Activated naive CD4-positive, alpha-beta T cell treated with anti-CD3 and anti-CD28 coated beads, Interleukin-2, amount 50 U/mL, for 24 hours (primary cell): ENCODE measurements at regions not wholly inside any gene's neighbourhood (a gene's known extent, or its start where the extent isn't known, plus 50 kb on each side); places are given as distances from the start of the nearest gene placed in this dataset.

Experiments used
- H3K27ac Mint-ChIP-seq: one replicate; pipeline ENCODE4 v1.8.0; 2021; ENCODE audit warnings: mild to moderate bottlenecking, mixed read lengths
- H3K27me3 Mint-ChIP-seq: one replicate; pipeline ENCODE4 v1.8.0; 2021; ENCODE audit warnings: mixed read lengths
- H3K36me3 Mint-ChIP-seq: one replicate; pipeline ENCODE4 v1.8.0; 2021; ENCODE audit warnings: mixed read lengths
- H3K4me1 Mint-ChIP-seq: one replicate; pipeline ENCODE4 v1.8.0; 2021; ENCODE audit warnings: mixed read lengths
- H3K4me3 Mint-ChIP-seq: one replicate; pipeline ENCODE4 v1.8.0; 2021; ENCODE audit warnings: mild to moderate bottlenecking, mixed read lengths
- H3K9me3 Mint-ChIP-seq: one replicate; pipeline ENCODE4 v1.8.0; 2021; ENCODE audit warnings: mixed read lengths

- no peak overlapping the region for H3K4me3 Mint-ChIP-seq
- no peaks in the 10 kb centered on the region for H3K27me3 Mint-ChIP-seq
- H3K9me3 Mint-ChIP-seq: no peaks in the 10 kb centered on the region
- no peaks in the 10 kb centered on the region for H3K36me3 Mint-ChIP-seq
- no peak overlapping the region for H3K27ac Mint-ChIP-seq
- no peaks in the 10 kb centered on the region for H3K4me1 Mint-ChIP-seq
Measured at GRCh38 chr7:54838175-54838910, 79.3 kb upstream of the SEC61G start.

DNA sequence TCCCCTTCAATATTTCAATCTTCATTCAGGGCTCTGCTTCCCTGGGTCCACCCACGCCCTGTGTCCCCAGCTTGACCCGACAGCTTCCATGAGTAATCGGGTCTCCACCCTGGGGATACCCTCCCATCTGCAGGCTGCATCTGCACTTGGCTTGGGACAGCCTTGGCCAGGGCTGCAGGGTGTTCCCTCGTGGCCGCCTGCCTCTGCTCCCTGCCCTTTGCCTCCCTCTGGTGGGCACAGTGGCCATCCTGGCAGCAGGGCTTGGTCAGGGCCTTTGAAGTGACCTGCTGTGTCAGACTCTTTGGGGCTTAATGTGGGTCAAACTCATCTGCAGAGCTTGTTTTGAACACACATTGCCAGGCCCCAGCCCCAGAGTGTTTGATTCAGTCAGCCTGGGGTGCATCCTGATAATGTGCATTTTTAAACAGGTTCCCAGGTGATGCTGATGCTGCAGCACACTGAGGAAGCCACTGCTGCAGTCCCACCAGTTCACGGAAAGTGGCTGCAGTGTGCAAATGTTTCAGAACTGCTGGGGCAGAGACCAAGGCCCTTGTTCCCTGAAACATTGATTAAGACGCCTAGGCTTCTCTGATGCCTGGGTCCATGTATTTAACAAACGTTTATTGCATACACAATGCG, 80.7 kb upstream of the SEC61G start:
- no peak overlapping the region for H3K4me3 Mint-ChIP-seq

GRCh38 chr7:54841772-54842697, 83.0 kb upstream of the SEC61G start:
- no peak overlapping the region for H3K27ac Mint-ChIP-seq
- no peak overlapping the region for H3K4me3 Mint-ChIP-seq
- no peaks in the 10 kb centered on the region for H3K36me3 Mint-ChIP-seq
- H3K27me3 Mint-ChIP-seq: peaks cover 2% of the 10 kb centered on the region
- H3K4me1 Mint-ChIP-seq: no peaks in the 10 kb centered on the region
- H3K9me3 Mint-ChIP-seq: no peaks in the 10 kb centered on the region

More for the DNA sequence above, 80.7 kb upstream of the SEC61G start:
- no peaks in the 10 kb centered on the region for H3K9me3 Mint-ChIP-seq
- peaks cover 2% of the 10 kb centered on the region for H3K27me3 Mint-ChIP-seq
- H3K27ac Mint-ChIP-seq: no peak overlapping the region
- H3K4me1 Mint-ChIP-seq: no peaks in the 10 kb centered on the region
- H3K36me3 Mint-ChIP-seq: no peaks in the 10 kb centered on the region

DNA sequence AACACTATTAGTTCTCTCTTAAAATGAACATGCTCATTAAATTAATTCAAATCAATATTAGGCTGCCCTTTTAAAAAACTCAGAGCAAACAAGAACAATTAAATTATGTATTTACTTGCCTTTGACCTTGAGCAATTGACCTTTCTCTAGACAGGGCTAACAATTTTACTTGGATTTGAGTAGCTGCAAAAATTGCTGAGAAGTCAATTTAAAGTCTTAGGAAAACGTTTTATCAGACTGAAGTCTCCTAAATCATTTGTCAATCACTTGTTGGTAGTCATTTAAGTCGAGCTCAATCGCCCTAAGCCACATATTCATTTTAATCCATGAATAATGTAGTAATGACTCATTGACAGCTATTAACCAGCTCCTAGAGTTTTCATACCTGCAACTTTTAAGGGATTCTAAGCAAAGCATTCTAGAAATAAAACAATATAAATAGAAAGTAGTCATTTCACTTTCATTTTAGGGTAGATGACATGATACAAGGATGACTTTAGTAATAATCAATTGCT, 84.9 kb upstream of the SEC61G start:
- peaks cover 10% of the 10 kb centered on the region for H3K9me3 Mint-ChIP-seq
- H3K36me3 Mint-ChIP-seq: no peaks in the 10 kb centered on the region
- no peaks in the 10 kb centered on the region for H3K4me1 Mint-ChIP-seq
- no peak overlapping the region for H3K4me3 Mint-ChIP-seq
- peaks cover 2% of the 10 kb centered on the region for H3K27me3 Mint-ChIP-seq
- H3K27ac Mint-ChIP-seq: no peak overlapping the region

DNA sequence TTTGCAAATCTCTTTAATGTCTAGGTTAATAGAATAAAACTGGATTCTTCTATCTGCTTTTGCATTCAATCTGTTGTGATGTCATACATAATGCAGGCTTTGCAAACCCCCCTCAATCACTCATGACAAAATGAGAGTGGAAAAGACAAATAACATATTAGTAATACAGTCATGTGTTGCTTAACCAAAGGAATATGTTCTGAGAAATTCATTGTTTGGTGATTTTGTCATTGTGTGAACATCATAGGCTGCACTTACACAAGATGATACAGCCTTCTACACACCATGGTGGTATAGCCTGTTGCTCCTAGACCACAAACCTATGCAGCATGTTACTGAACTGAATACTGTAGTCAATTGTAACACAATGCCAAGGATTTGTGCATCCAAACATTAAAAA, 87.3 kb upstream of the SEC61G start:
- peaks cover 2% of the 10 kb centered on the region for H3K27me3 Mint-ChIP-seq
- H3K36me3 Mint-ChIP-seq: no peaks in the 10 kb centered on the region
- peaks cover 19% of the 10 kb centered on the region for H3K9me3 Mint-ChIP-seq
- no peak overlapping the region for H3K4me3 Mint-ChIP-seq
- H3K4me1 Mint-ChIP-seq: no peaks in the 10 kb centered on the region
- no peak overlapping the region for H3K27ac Mint-ChIP-seq

- no peak overlapping the region for H3K4me3 Mint-ChIP-seq
- peaks cover 1% of the 10 kb centered on the region for H3K36me3 Mint-ChIP-seq
- H3K27me3 Mint-ChIP-seq: peaks cover 2% of the 10 kb centered on the region
- H3K9me3 Mint-ChIP-seq: peaks cover 20% of the 10 kb centered on the region
- H3K4me1 Mint-ChIP-seq: no peaks in the 10 kb centered on the region
- no peak overlapping the region for H3K27ac Mint-ChIP-seq
Measured at GRCh38 chr7:54847921-54848320, 88.9 kb upstream of the SEC61G start.

GRCh38 chr7:54856856-54857255, 97.8 kb upstream of the SEC61G start:
- Mint-ChIP-seq H3K9me3 (peaks cover 6% of the 10 kb centered on the region), H3K36me3 (peaks cover 1% of the 10 kb centered on the region), H3K4me3 (no peak overlapping the region), H3K4me1 (no peaks in the 10 kb centered on the region), H3K27ac (no peak overlapping the region), H3K27me3 (peaks cover 9% of the 10 kb centered on the region)

DNA sequence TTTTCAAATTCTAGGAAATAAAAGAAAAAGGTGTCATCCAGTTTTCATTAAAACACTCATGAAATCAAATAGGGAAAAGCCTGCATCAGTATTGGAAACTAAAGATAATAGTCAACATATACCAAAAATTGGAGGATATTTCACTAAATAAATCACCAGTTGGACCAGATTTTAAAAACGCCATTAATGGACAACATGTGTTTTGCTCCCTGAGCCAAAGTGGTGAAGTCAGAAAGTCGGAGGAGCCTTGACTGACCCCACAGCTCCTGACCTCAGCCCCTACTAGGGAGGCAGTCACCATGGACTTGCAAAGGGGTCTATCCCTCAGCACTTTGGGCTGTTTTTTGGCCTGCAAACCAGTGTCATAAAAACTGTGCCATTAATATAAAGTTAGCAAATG, 98.3 kb upstream of the SEC61G start:
- H3K4me1 Mint-ChIP-seq: no peaks in the 10 kb centered on the region
- peaks cover 1% of the 10 kb centered on the region for H3K36me3 Mint-ChIP-seq
- no peak overlapping the region for H3K4me3 Mint-ChIP-seq
- peaks cover 6% of the 10 kb centered on the region for H3K9me3 Mint-ChIP-seq
- H3K27me3 Mint-ChIP-seq: peaks cover 9% of the 10 kb centered on the region
- H3K27ac Mint-ChIP-seq: no peak overlapping the region

GRCh38 chr7:54858008-54858692, 99.1 kb upstream of the SEC61G start:
- H3K36me3 Mint-ChIP-seq: no peaks in the 10 kb centered on the region
- H3K4me1 Mint-ChIP-seq: no peaks in the 10 kb centered on the region
- no peak overlapping the region for H3K4me3 Mint-ChIP-seq
- no peak overlapping the region for H3K27ac Mint-ChIP-seq
- peaks cover 9% of the 10 kb centered on the region for H3K27me3 Mint-ChIP-seq
- H3K9me3 Mint-ChIP-seq: peaks cover 6% of the 10 kb centered on the region

DNA sequence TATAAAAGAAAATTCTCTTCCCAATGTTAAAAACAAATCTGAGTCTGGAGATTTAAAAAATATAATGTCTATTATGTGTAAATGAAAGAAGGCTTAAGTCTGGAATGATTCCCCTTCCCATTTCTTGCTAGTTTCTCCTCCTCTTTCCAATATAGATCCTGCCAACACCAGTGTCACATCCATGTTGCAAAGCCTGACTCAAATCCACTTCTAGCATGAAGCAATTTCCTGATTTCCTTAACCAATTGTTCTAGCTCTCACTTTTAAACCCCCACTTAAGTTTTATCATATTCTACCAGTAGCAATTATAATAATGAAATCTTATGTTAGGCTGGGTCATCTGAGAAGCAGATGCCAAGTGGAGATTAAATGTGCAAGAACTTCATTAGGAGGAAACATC, 100.1 kb upstream of the SEC61G start:
- H3K4me1 Mint-ChIP-seq: no peaks in the 10 kb centered on the region
- peaks cover 6% of the 10 kb centered on the region for H3K9me3 Mint-ChIP-seq
- H3K36me3 Mint-ChIP-seq: no peaks in the 10 kb centered on the region
- no peak overlapping the region for H3K4me3 Mint-ChIP-seq
- no peak overlapping the region for H3K27ac Mint-ChIP-seq
- peaks cover 9% of the 10 kb centered on the region for H3K27me3 Mint-ChIP-seq

GRCh38 chr7:54859545-54859944, 100.5 kb upstream of the SEC61G start:
- Mint-ChIP-seq H3K36me3 (no peaks in the 10 kb centered on the region), H3K27ac (no peak overlapping the region), H3K4me1 (no peaks in the 10 kb centered on the region), H3K4me3 (no peak overlapping the region), H3K9me3 (peaks cover 6% of the 10 kb centered on the region), H3K27me3 (peaks cover 9% of the 10 kb centered on the region)

GRCh38 chr7:54860003-54860775, 101.2 kb upstream of the SEC61G start:
- Mint-ChIP-seq H3K4me3 (no peak overlapping the region), H3K4me1 (no peaks in the 10 kb centered on the region), H3K27ac (no peak overlapping the region), H3K27me3 (peaks cover 9% of the 10 kb centered on the region), H3K36me3 (no peaks in the 10 kb centered on the region), H3K9me3 (peaks cover 6% of the 10 kb centered on the region)

- Mint-ChIP-seq H3K4me1 (no peaks in the 10 kb centered on the region), H3K4me3 (no peak overlapping the region), H3K9me3 (peaks cover 6% of the 10 kb centered on the region), H3K36me3 (no peaks in the 10 kb centered on the region), H3K27me3 (peaks cover 9% of the 10 kb centered on the region), H3K27ac (no peak overlapping the region)
Measured at GRCh38 chr7:54860843-54861242, 101.8 kb upstream of the SEC61G start.

GRCh38 chr7:54864663-54865062, 105.7 kb upstream of the SEC61G start:
- Mint-ChIP-seq H3K36me3 (no peaks in the 10 kb centered on the region), H3K9me3 (no peaks in the 10 kb centered on the region), H3K27me3 (peaks cover 7% of the 10 kb centered on the region), H3K27ac (no peak overlapping the region), H3K4me1 (no peaks in the 10 kb centered on the region), H3K4me3 (no peak overlapping the region)
